TTC549 (cell line): ENCODE measurements at regions not wholly inside any gene's neighbourhood (a gene's known extent, or its start where the extent isn't known, plus 50 kb on each side); places are given as distances from the start of the nearest gene placed in this dataset.

Experiments used
- FAIRE-seq: peaks from 2 replicates; lab custom pipeline; 2012; peaks lifted over from hg19 to GRCh38; lab: Jason Lieb, UNC

DNA sequence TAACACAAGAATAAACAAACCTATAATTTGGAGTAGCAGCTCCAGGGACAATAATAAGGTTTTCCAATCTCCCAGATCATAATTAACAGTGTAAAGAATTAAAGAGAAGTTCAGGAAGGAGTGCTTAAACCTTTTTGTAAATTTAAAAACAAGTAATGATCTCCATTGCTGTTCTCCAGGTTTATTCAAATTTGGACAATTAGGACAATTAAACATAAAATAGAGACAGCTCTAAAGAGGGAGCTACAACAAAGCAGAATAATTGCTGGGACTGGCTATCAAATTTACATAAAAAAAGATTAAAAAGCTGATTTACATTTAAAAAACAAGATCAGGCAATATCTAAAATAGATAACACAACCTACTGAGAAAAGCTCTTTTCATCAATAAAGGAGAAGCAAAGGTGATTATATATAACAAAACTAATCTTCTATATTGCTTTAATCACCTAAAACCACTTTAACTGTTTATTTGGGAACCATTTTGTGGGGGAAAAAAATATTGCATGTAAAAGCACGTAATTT, 80.1 kb upstream of the CREB1 start:
- no peak for FAIRE-seq

DNA sequence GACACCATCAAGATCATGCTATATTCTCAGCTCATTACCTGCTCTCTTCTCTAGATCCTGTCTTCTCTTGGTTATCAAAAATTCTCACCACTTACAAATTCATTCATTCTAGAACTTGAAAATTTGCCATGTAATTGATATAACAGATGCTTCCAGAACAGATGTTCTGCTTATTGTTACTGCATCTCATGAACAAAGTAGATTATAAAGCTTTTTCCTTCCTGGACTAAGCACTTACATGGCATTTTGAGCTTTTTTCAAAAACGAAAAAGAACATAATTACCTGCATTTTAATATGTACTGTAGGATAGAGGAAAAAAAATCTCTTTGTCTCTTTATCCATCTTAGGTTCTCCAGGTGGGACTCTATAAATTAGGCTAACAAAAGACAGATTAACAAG, 79.6 kb upstream of the CREB1 start:
- no peak for FAIRE-seq

DNA sequence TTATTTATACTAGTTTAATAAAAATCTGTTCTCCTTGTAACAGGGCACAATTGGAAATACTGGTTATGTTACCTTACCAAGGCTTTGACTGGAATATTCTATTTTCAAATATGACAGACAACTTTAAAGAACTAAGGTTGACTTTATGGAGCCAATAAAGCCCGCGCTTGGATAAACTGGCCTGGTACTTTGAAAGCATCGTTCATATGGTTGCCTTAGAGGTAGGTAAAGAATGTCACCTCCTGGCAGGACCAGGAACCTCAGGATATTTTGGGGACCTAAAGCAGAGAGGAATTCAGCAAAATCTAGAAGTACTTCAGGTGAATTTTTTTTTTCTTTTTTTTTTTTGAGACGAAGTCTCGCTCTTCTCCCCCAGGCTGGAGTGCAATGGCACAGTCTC, 71.2 kb upstream of the CREB1 start:
- no peak for FAIRE-seq

DNA sequence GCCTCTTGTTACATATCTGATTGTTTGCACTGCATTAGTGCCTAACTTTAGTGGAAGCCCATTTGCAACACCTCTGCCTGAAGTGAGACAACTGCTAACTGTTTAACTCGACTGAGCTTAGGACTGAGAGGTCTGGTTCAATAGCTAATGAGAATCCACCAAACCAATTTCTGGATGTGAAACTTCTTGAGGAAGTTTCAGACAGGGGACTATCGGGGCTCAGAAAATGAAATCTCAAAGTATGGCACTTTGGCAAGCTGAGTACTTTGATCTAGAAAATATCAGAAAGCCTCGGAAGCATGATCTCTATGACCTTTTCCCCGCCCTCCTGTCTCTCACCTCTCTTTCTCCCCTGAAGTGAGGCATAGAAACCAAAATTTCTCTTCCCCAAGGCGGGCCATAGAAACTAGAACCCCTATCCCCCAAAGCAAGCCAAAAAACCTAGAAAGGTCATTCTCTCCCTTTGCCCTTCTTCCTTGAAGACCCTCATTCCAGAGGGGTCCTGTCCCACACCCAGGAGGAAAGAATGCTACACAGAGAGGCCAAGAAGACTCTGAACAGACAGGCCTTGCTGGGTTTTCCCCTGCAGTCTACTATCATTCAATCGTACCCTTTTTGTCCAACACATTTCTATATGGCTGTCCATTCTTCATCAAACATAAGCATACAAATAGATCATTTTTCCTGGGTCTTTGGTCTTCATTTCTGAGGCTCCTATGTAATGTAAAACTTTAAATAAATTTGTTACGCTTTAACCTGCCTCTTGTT, 69.6 kb upstream of the CREB1 start:
- FAIRE-seq: no peak

DNA sequence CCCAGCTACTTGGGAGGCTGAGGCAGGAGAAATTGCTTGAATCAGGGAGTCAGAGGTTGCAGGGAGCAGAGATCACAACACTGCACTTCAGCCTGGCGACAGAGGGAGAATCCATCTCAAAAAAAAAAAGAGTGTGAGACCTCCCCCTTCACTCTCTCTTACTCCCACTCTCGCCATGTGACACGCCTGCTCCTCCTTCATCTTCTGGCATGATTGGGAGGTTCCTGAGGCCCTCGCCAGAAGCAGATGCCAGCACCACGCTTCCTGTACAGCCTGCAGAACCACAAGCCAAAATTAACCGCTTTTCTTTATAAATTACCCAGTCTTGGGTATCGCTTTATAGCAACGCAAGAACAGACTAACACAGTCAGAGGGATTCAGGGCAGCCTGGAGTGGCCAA, 66.3 kb upstream of the CREB1 start:
- no peak for FAIRE-seq

DNA sequence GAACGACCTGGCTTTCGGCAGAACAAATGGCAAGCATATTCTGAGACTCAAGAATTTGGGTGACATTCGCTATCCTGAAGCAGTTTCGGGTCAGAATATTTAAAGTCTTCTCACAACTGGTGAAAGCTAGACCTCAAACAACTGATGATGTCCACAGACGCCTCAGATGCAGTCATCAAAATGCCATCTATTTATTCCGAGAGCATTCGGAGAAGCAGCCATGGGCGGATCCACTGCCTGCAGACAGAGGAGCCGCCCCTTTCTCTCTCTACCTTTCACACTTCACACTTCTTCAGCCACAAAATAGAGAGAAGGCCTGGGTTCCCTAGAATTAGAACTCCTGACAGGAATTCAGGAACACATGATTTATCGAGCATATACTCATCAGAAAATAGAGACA, 65.8 kb upstream of the CREB1 start:
- no peak for FAIRE-seq

DNA sequence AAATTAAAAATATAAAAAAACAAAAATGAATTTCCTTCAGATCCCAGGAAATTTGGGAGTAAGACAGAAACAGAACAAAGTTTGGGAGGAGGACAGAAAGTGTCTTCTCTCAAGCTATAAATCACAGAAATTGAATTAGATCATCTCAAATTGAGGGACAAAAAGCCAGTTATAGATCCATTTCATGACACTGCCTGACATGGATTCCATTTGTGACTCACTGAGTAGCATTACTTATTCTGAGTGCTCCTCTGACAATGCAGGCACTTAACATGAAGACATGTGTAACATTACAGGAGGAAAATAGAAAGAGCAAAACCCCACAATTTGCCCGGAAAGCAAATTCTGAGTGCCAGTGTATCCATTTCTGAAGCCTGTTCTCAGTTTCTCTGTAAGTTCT, 63.9 kb upstream of the CREB1 start:
- FAIRE-seq: no peak

DNA sequence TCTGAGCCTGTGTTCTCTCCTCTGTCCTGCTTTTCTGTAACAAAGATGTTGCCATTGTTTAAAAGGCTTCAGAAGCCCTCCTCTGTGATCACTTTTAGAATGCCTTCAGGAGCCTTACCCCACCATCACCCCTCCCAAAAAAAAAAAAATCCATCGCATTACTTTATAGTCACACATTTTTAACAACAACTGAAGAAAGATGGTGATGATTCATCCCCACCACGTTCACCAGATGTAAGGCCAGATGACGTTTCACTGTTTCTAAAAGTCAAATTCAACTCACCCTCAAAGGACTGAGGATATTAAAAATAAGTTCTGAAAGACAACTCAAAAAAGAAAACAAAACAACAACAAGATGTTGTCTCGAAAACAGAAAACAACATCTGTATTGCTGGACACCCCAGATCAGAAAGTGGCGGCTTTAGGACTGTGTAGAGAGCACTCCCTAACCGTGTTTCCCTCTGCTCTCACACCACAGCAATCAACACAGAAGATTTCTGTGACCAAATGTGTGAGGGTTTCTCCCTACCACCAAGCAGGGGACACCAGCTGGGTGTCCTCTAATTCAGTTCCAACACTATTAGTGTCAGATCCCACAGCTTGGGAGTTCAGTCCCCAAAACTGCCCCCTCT, 61.9 kb upstream of the CREB1 start:
- FAIRE-seq: no peak

DNA sequence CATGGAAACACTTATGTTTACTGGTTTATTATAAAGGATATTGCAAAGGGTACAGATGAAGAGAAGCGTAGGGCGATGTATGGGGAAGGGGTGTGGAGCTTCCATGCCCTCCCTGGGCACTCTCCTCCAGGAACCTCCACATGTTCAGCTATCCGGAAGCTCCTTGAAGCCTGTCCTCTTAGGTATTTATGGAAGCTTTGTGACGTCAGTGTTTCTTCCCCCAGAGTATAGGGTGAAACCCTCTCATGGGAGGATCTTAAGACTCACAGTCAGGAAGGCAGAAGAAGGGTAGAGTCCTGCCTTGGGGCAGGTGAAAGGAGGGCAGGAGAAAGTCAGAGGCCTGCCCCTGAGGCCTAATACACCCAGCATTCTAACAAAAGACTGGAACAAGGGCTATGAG, 61.3 kb upstream of the CREB1 start:
- no peak for FAIRE-seq

DNA sequence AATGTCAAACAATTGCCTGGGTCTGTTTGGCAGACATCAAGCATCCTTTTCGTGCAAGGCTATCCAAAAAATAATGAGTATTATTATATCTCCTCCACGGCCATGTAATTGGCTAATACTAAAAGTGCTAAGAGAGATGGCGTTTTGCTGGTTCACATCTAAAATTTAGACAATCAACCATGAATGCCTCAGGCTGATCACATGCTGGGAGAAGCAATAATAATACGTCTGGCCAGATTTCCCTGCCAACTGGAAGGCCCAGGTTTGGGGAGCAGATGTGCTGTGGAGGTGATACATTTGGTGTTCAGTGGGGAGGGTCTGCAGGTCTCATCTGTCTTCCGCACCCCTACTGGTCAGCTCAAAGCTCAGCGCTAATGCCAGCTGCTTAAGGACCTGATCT, 60.3 kb upstream of the CREB1 start:
- FAIRE-seq: no peak

DNA sequence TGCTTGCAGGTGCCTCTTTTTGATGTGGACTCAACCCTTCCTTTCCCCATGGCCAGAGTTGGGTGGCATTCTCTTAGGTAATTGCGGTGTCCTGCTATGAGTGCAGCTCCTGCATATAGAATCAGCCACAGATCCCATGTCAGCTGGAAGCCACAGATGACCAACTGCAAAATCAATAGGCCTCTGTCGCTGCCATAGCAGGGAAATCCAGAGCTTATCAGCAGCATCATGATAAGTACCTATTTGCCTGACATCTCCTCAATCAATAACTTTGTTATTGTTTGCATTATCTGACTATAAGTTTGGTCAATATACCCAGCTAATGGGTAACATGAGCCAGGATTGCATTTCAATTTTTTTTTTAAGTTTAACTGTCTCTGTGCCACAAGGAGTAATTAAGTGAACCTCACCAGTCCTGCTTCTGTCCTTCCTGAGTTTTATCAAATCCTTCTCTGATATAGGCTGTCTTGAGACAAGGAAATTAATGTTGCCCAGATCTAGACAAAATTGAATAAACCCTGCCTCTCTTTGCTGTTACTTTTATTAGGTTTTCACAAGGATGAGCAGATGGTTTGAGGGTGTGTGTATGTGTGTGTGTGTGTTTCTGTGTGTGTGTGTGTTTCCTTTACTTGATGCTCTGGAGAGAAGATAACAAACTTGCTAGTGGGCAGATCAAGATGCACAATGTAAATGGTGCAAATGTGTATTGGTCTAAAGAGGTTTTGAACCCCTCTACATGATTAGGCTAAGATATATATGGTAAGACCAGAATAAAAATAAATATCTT, 59.6 kb upstream of the CREB1 start:
- FAIRE-seq: no peak

DNA sequence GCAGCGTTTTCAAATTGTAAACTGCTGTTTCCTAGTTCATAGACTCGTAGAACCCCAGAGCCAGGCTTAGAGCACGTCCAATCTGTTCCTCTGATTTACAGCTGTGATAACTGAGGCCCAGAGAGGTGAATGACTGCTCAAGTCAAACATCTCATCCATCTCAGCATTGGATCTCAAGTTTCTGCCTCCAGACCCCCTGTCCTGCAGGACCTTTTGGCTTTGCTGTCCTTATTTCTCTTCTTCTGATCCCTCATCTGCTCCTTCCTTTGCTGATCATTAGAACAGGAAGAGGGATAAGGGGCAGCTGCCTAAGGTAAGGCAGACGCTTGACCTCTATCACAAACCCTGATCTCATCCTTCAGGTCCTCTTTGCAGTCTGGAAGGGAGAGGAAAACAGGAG, 58.5 kb upstream of the CREB1 start:
- FAIRE-seq: no peak

DNA sequence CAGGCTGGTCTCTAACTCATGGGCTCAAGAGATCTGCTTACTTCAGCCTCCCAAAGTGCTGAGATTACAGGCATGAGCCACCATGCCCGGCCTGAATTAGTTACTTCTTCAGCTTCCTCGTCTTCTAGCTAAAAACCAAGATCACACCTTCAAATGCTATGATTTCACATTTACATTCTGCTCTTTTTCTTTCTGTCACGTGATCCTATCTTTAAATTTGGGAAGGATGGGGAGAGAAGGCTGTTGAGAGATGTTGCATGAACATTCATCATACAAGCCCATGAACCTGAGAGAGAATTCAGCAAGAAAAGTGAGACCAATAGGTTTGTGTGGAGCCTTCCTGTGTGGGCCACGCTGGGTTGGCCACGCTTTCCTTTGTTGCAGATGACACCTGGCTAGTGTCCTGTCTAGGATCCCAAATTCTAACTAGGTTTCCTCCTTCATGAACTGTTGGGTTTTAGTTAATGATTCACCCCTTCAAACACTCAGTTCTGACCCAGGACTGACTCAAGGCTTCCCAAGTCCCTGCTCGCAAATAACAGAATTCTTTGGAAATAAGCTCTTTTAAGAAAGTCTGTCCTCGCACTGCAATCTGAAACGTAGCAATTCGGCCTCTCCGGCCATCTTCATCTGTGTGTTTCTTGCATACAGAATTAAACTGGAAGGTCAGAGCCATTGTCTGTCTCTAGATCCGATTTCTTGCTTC, 57.3 kb upstream of the CREB1 start:
- FAIRE-seq: no peak

DNA sequence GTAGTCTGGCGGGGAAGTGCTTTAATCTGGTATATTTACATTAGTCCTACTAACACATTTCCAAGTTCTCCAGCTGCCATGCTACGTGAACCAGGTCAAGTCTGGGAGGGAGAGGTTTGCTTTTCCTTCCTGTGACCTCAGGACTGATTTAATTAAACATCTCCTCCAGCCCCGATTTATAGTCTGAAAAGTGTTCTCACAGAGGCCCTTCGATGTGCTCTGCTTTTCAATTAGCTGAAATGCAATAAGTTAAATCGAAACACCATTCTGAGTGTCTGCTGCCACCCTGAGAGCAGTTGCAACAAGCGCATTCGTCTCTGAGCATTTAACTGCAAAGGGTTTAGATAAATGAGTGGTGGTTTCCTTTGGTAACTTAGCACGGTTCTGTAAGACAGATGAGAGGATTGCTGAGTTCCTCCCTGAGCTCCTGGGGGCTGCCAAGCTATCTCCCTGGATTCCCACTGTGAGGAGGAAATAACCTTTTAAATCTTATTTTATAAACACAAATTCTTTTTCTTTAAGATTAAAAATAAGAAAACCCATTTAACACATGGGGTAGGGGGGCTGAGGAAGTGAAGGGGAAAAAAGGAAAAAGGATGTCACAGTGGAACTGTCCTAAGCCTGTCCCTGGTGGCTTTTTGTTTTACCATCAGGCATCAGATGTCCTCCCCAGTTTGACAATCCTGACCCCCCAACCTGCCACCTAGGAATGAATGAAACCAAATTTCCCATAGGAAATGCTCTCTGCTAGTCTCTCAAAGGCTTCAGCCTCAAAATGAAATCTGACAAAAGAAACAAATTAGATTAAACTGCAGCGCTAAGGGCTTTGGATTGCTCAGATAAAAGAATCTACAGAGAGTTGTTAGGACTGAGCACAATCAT, 56.5 kb upstream of the CREB1 start:
- FAIRE-seq: no peak

DNA sequence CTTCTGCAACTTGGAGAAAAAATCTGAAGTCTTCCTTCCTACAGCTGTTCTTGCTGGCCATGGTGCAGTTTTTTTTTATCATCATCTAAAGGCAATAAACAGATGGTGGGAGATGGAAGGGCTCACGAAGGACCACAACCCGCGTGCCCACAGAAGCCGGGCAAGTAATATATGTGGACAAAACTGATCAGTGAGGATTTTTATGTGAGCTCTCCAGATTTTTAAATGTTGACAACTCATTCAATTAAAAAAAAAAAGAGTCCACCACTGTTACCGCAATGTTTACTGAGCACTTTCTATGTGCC, 55.9 kb upstream of the CREB1 start:
- no peak for FAIRE-seq

DNA sequence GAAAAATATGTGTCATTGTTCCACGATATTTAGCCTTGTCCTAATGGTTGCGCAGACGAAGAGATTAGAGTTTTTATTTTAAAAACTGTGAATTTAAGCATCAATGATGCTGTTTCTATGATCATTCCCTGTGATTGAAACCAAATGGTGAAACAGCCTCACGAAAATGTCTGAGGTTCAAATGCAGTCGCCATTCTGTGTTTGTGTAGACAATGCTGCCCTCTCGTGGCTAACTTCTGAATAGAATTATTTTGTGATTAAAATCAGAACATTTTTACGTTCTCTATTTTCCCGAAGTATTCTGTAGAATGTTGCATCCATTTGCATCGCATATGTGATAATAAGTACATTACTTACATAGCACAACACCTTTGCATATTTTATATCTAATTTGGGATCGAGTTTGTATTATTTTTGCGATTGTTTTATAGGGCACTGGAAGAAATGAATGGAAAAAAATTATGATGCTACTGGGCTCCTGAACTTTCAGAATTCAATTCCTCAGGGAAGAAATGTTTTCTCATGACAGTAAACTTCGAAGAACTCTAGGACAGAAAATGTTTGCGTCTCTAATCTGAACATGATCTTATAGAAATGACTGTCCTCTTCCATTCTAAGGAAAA, 54.8 kb upstream of the CREB1 start:
- peak; percentile 89 for FAIRE-seq

DNA sequence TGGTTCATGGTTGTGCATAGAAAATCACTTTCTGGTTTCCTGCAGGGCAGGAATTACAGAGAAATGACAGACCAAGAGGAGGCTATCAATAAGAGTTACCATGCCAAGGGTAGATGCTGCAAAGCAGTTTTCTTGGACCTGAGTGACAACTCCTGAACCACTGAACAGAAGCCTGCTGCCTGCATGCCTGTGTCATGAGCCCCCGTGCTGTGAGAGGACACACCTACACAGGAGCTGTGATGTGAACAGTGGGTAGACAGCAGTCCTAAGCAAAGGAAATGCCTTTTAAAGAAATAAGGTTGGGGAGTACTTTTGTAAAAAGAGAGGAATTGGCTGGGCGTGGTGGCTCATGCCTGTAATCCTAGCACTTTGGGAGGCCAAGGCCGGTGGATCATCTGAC, 54.2 kb upstream of the CREB1 start:
- FAIRE-seq: no peak

DNA sequence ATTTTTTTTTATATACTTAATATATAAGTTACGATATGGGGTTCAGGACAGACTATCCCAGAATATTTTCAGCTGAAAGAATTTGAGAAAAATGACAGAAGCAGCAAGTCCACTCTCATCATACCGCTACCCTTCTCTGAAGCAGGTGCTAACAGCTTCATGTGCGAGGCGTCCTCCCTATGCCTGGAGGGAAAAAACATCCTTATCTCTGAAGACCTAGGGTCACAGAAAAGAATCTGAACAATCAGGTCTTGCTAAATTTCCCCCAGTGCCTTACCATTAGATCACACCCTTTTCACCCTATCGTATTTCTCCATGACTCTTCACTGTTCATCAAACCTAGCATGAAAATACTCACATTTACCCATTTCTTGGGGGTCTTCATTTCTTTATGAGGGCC, 51.9 kb upstream of the CREB1 start:
- FAIRE-seq: no peak

DNA sequence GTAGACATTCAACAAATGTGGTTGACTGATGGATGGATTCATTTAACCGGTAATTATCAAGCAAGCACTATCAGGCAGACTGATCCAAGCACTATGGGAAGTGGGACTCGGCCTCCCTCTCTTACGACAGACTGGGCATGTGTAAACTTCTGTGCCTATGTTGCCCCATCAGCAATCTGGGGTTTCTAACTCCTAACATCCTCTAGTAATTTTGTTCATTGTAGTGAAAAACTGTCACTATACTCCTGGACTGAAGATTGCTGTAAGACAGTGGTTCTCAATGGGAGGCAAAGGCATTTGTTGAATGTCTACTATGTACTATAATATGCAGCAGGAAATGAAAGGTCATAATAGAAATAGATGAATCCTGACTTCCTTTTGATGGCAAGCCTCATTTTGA, 51.2 kb upstream of the CREB1 start:
- FAIRE-seq: no peak

DNA sequence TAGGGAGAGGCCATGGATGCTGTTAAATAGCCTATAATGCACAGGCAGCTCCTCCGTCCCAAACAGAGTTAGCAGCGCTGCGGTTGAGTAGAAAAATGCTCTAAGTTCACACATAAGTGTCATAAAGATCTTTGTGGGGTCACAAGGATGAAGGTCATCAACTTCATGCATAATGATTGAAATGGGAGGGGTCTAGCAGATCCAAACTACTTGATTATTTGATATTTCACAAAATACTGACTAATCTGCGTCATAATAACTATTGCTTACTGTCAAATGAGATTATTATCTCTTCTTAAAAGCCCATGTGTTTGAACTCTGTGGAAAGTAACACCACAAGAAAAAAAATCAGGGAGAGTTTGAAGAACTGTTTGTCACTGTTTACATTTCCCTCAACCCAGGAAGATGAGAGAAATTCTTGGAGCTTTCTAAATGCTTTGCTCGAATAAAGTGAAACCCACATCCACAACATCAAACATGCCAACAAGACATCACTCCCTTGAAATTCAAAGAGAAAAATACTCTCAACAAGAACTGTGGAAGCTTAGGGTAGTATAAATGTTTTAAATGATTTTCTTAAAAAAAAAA, 50.5 kb upstream of the CREB1 start:
- FAIRE-seq: no peak
